ENCODE measurements at regions not wholly inside any gene's neighbourhood (a gene's known extent, or its start where the extent isn't known, plus 50 kb on each side); places are given as distances from the start of the nearest gene placed in this dataset.

- peak; percentile 15 for DNase-seq (ENCODE audit: low spot score)
Observed at GRCh38 chr20:8073024-8073832, 53.7 kb upstream of the TMX4 start.

GRCh38 chr20:8074931-8075330, 55.4 kb upstream of the TMX4 start:
- DNase-seq (ENCODE audit: low spot score): no peak

GRCh38 chr20:8076306-8077136, 55.5 kb upstream of the PLCB1 start:
- DNase-seq (ENCODE audit: low spot score): no peak

GRCh38 chr20:8077137-8077466, 55.0 kb upstream of the PLCB1 start:
- DNase-seq (ENCODE audit: low spot score): no peak

- no peak for DNase-seq (ENCODE audit: low spot score)
Observed at GRCh38 chr20:8078528-8078914, 53.5 kb upstream of the PLCB1 start.

- no peak for DNase-seq (ENCODE audit: low spot score)
Observed at GRCh38 chr20:8079976-8080375, 52.1 kb upstream of the PLCB1 start.

DNA sequence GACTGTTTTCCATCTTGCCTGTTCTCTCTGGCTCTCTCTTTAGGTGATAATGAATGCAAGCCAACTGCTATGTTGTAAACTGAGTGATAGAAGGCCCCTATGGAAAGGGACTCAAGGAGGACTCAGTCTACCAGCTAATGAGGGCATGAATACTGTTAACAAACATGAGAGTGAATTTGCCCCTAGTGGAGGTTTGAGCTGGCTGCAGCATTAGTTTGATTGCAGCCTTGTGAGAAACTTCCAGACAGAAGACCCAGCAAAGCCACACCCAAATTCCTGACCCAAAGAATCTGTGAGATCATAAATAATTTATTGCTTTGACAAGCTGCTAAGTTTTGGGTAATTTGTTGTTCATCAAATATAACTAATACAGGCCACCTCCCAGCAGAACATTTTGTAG, 50.0 kb upstream of the PLCB1 start:
- DNase-seq (ENCODE audit: low spot score): no peak
